ENCODE measurements at regions not wholly inside any gene's neighbourhood (a gene's known extent, or its start where the extent isn't known, plus 50 kb on each side); places are given as distances from the start of the nearest gene placed in this dataset.
A peak's percentile ranks its signal among the peaks of the same experiment; 100 is the strongest.

DNA sequence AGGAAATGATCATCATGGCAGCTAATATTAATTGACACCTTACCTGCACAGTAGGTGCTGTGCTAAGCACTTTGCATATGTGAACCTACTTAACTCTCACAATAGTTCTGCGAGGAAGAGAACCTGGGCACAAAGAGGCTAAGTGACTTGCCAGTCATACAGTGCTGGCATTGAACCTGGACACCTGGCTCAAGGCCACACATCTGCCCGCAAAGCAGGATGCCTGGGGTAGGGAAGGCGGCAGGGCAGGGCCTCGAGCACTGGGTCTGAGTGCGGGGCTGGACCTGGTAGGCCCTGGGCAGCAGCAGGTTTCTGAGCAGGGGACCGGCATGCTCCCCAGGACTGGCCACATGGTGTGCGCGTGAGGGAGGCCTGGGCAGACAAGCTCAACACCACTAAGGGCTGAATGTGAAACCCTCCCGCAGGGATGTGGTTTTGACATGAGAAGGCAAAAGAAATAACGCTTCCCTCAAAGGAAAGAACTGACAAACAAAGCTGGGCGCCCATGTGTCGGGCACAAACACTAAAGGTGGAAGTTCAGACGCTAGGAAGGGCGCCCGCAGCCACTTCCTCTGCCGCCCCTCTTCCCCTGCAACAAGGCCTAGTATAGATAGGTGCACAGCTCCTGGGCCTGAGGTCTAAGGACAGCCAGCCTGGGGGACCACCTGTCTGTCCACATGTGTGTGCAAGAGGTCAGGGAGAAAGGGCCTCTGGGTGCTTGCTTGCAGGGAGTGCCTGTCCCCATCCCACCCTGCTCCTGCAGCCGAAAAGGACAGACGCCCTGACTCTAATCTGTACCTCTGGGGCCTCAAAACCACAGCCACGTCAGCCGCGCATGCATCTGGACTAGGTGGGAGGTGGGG, 92.5 kb downstream of the ZFP36L2 start:
- Mint-ChIP-seq H3K36me3 (ENCODE audit: low read depth) (peaks cover 5% of the 10 kb centered on the region), H3K4me3 (peak overlapping the region; percentile 14), H3K27ac (peak overlapping the region; percentile 95), H3K27me3 (no peaks in the 10 kb centered on the region), H3K9me3 (no peaks in the 10 kb centered on the region), H3K4me1 (ENCODE audit: low read depth) (peaks cover 92% of the 10 kb centered on the region)
- DNase-seq (peak; percentile 92), ATAC-seq (peak; percentile 28)
- intact Hi-C loops (cut with micrococcal nuclease), result loop anchor here (5.0 kb wide), 1 partner anchor 77 kb away; no protein-coding TSS in a partner anchor
- ChIA-PET CTCF (interaction anchor here (1.0 to 24.5 kb wide), 8 partner anchors 9 to 90 kb away, joined by 4 to 647 read pairs (median 7); partner anchors contain the start of gene ZFP36L2), POLR2A (interaction anchor here (0.8 to 20.8 kb wide), 13 partner anchors 11 to 89 kb away, joined by 3 to 549 read pairs (median 4); partner anchors contain the start of gene ZFP36L2)
- TF ChIP-seq, protein P1, sequence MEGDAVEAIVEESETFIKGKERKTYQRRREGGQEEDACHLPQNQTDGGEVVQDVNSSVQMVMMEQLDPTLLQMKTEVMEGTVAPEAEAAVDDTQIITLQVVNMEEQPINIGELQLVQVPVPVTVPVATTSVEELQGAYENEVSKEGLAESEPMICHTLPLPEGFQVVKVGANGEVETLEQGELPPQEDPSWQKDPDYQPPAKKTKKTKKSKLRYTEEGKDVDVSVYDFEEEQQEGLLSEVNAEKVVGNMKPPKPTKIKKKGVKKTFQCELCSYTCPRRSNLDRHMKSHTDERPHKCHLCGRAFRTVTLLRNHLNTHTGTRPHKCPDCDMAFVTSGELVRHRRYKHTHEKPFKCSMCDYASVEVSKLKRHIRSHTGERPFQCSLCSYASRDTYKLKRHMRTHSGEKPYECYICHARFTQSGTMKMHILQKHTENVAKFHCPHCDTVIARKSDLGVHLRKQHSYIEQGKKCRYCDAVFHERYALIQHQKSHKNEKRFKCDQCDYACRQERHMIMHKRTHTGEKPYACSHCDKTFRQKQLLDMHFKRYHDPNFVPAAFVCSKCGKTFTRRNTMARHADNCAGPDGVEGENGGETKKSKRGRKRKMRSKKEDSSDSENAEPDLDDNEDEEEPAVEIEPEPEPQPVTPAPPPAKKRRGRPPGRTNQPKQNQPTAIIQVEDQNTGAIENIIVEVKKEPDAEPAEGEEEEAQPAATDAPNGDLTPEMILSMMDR (IDR thresholded peaks at IDR 0.05), result no peak

- ChIA-PET CTCF (interaction anchor here (1.0 to 24.5 kb wide), 8 partner anchors 10 to 350 kb away, joined by 3 to 647 read pairs (median 5); partner anchors contain the start of gene ZFP36L2), POLR2A (interaction anchor here (0.6 to 20.8 kb wide), 11 partner anchors 11 to 176 kb away, joined by 3 to 549 read pairs (median 3); partner anchors contain the start of gene ZFP36L2)
- Mint-ChIP-seq H3K27ac (peak overlapping the region; percentile 95), H3K4me1 (ENCODE audit: low read depth) (peaks cover 93% of the 10 kb centered on the region), H3K4me3 (peak overlapping the region; percentile 14), H3K27me3 (no peaks in the 10 kb centered on the region), H3K36me3 (ENCODE audit: low read depth) (peaks cover 5% of the 10 kb centered on the region), H3K9me3 (no peaks in the 10 kb centered on the region)
- TF ChIP-seq, protein P1 (IDR thresholded peaks at IDR 0.05), result no peak
- intact Hi-C loops (cut with micrococcal nuclease), result loop anchor here (5.0 kb wide), 1 partner anchor 76 kb away; no protein-coding TSS in a partner anchor
- no peak for ATAC-seq
- DNase-seq, result no peak
These were observed 93.1 kb downstream of the ZFP36L2 start for GRCh38 chr2:43133336-43133707.

GRCh38 chr2:43132683-43133301, 93.6 kb downstream of the ZFP36L2 start:
- TF ChIP-seq, protein P1 (IDR thresholded peaks at IDR 0.05), result no peak
- Mint-ChIP-seq H3K36me3 (ENCODE audit: low read depth) (peaks cover 5% of the 10 kb centered on the region), H3K27ac (peak overlapping the region; percentile 95), H3K27me3 (no peaks in the 10 kb centered on the region), H3K9me3 (no peaks in the 10 kb centered on the region), H3K4me3 (peak overlapping the region; percentile 41), H3K4me1 (ENCODE audit: low read depth) (peaks cover 94% of the 10 kb centered on the region)
- ChIA-PET POLR2A (interaction anchor here (0.6 to 20.8 kb wide), 8 partner anchors 10 to 176 kb away, joined by 3 to 549 read pairs (median 5); partner anchors contain the start of gene ZFP36L2), CTCF (interaction anchor here (1.0 to 24.5 kb wide), 8 partner anchors 7 to 351 kb away, joined by 3 to 647 read pairs (median 4); partner anchors contain the start of gene ZFP36L2)
- ATAC-seq (no peak), DNase-seq (peak; percentile 65)
- intact Hi-C loops (cut with micrococcal nuclease), result loop anchor here (5.0 kb wide), 1 partner anchor 75 kb away; no protein-coding TSS in a partner anchor

GRCh38 chr2:43131890-43132682, 94.3 kb downstream of the ZFP36L2 start:
- no peaks in the 10 kb centered on the region for H3K9me3 Mint-ChIP-seq
- H3K36me3 Mint-ChIP-seq (ENCODE audit: low read depth), result peaks cover under 1% of the 10 kb centered on the region
- peak overlapping the region; percentile 39 for H3K4me3 Mint-ChIP-seq
- H3K4me1 Mint-ChIP-seq (ENCODE audit: low read depth), result peaks cover 93% of the 10 kb centered on the region
- POLR2A ChIA-PET, result interaction anchor here (0.7 to 20.8 kb wide), 5 partner anchors 8 to 91 kb away, joined by 3 to 549 read pairs (median 12); partner anchors contain the start of gene ZFP36L2
- CTCF ChIA-PET, result interaction anchor here (0.9 to 24.5 kb wide), 12 partner anchors 8 to 409 kb away, joined by 3 to 647 read pairs (median 3); partner anchors contain the start of gene ZFP36L2
- TF ChIP-seq, protein P1 (IDR thresholded peaks at IDR 0.05), result no peak
- ATAC-seq, result no peak
- no peaks in the 10 kb centered on the region for H3K27me3 Mint-ChIP-seq
- no peak for DNase-seq
- H3K27ac Mint-ChIP-seq, result peak overlapping the region; percentile 95
- intact Hi-C loops (cut with micrococcal nuclease), result loop anchor here (1.0 to 5.0 kb wide), 2 partner anchors 75 to 94 kb away; partner anchors contain the start of gene ZFP36L2

Measured in activated CD8-positive, alpha-beta T cell treated with anti-CD3 and anti-CD28 coated beads for 36 hours (primary cell).